Activated naive CD8-positive, alpha-beta T cell treated with anti-CD3 and anti-CD28 coated beads, Interleukin-2, amount 10 ng/mL, durations not matched to agents 7 days and 5 days (primary cell): ENCODE measurements at regions not wholly inside any gene's neighbourhood (a gene's known extent, or its start where the extent isn't known, plus 50 kb on each side); places are given as distances from the start of the nearest gene placed in this dataset.
"Not testable (repeated sequence)": the region's sequence is repeated elsewhere in the genome, so short reads cannot be mapped to it uniquely, and the experiment has no call there.

Experiments used
- ATAC-seq: fragments of 150-1000 bp; cut with Tn5 transposase; one replicate; pipeline ENCODE4 v1.10.0; 2021; ENCODE audit warnings: low read depth, moderate library complexity
- POLR2A ChIA-PET: fragments of 350-600 bp; sonication (Branson Sonifier 250); formaldehyde crosslinking; loops from one replicate; lab custom pipeline; 2021; ENCODE audit warnings: antibody characterized with exemption; lab: Charles Lee
- DNase-seq: peaks from one replicate; pipeline ENCODE4 v3.0.0; 2021
- H3K27ac Mint-ChIP-seq: one replicate; pipeline ENCODE4 v1.8.0; 2022; ENCODE audit warnings: mild to moderate bottlenecking, mixed read lengths
- H3K27me3 Mint-ChIP-seq: one replicate; pipeline ENCODE4 v1.8.0; 2022; ENCODE audit warnings: mild to moderate bottlenecking, moderate library complexity, mixed read lengths
- H3K36me3 Mint-ChIP-seq: one replicate; pipeline ENCODE4 v1.8.0; 2021; ENCODE audit warnings: mild to moderate bottlenecking, mixed read lengths
- H3K4me1 Mint-ChIP-seq: one replicate; pipeline ENCODE4 v1.8.0; 2021; ENCODE audit warnings: mixed read lengths
- H3K4me3 Mint-ChIP-seq: one replicate; pipeline ENCODE4 v1.8.0; 2022; ENCODE audit warnings: mild to moderate bottlenecking, moderate library complexity, mixed read lengths
- H3K9me3 Mint-ChIP-seq: one replicate; pipeline ENCODE4 v1.8.0; 2021; ENCODE audit warnings: mixed read lengths

DNA sequence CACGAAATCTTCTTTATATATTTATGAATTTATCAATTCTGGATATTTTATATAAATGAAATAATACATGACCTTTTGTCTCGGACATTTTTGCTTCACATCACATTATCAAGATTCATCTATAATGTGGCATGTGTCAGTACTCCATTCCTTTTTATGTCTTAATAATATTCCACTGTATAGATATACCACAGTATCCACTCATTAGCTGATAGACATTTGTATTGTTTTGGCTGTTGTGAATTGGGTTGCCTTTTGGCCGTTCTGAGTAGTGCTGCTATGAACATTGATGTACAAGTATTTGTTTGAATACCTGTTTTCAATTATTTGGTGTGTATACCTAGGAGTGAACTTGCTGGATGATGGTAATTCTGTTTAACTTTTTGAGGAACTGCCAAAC is 323.8 kb upstream of the CA10 start:
- no peak for DNase-seq
- Mint-ChIP-seq H3K4me1 (no peaks in the 10 kb centered on the region), H3K9me3 (peaks cover 7% of the 10 kb centered on the region), H3K36me3 (no peaks in the 10 kb centered on the region), H3K27me3 (no peaks in the 10 kb centered on the region), H3K4me3 (no peak overlapping the region), H3K27ac (no peak overlapping the region)
- POLR2A ChIA-PET: no interaction called here
- no peak for ATAC-seq

DNA sequence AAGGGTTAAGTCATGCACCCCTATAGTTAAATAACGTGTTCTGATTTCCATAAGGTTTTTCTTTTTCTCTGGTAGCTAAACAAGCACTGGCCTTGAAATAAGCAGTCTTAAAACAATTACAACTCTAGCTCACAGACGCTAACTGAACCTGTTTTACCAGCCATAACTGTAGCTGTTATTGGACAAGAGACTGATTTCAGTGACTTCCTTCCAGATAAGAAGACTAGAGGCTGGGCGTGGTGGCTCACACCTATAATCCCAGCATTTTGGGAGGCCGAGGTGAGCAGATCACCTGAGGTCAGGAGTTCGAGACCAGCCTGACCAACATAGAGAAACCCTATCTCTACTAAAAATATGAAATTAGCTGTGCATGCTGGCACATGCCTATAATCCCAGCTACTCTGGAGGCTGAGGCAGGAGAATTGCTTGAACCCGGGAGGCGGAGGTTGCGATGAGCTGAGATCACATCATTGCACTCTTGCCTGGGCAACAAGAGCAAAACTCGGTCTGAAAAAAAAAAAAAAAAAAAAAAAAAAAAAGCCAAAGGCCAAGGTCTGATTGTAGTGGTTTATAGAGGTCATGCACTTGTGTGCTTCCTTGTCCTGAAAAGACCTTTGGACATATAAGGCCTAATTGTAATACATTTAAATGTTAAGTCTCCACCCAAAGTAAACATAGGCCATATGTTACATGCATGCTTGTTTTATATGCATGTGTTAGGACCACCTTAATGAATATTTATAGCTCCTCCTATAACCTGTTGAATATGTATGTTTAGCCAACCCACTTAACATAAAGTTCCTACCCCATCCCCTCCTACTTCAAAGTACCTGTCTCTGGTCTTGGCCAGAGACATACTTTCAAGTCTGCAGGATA is 319.5 kb upstream of the CA10 start:
- Mint-ChIP-seq H3K4me1 (no peaks in the 10 kb centered on the region), H3K27ac (no peak overlapping the region)
- POLR2A ChIA-PET: interaction anchor here (0.6 kb wide), 1 partner anchor 360 kb away, joined by 3 read pairs; no protein-coding TSS in a partner anchor

DNA sequence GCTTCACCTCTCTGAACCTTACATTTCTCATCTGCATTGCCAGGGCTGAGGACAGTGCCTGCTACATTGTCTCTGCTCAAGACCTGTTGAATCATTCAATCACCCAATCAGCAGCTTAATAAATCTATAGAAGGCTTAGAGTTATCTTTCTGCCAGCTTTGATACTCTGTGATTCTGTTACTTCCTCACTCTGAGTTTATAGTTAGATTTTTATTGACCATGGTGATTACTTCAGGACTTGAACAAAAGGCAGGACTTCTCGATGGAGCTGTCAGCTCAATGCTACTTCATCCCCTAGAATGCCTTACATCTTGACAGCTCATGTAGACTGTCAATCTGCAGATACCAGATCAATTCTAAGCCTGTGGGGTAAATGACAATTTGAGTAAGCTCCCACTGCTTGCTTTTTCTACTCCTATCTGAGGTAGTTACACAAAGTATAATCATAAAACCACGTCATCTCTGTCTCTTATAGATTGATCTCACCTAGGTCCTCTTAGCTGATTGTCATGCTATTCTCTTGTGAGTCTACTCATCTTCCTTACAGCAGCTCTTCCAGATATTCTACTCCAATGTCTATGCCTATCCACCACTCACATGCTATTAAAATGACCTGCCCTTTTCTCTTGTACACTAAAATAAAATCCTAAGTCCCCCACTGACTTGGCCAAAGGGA is 318.3 kb upstream of the CA10 start:
- H3K4me3 Mint-ChIP-seq: no peak overlapping the region
- H3K36me3 Mint-ChIP-seq: no peaks in the 10 kb centered on the region
- no peaks in the 10 kb centered on the region for H3K27me3 Mint-ChIP-seq
- H3K4me1 Mint-ChIP-seq: no peaks in the 10 kb centered on the region
- no peak overlapping the region for H3K27ac Mint-ChIP-seq
- ATAC-seq (no peak), DNase-seq (no peak)
- POLR2A ChIA-PET: no interaction called here
- H3K9me3 Mint-ChIP-seq: peaks cover 3% of the 10 kb centered on the region

More for the DNA sequence above, 319.5 kb upstream of the CA10 start:
- ATAC-seq (no peak), DNase-seq (no peak)
- no peaks in the 10 kb centered on the region for H3K27me3 Mint-ChIP-seq
- H3K4me3 Mint-ChIP-seq: no peak overlapping the region
- H3K9me3 Mint-ChIP-seq: peaks cover 3% of the 10 kb centered on the region
- no peaks in the 10 kb centered on the region for H3K36me3 Mint-ChIP-seq

DNA sequence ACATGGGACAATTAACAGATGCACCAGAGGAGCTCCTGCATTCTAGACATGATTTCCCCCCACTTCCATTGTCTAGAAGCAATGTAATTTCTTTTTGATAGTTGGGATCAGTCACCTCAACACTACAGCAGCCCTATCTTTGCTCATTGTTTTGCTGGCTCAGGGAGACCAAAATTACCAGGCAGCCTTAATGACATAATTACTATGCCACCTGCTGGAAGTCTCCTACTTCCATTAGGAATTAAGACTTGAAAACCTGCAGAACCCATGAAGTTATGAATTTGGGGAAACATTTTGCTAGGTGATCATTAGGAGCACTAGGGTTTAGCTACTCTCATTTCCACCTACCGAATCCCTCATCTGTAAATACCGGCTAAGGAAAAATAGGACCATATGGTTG is 312.0 kb upstream of the CA10 start:
- POLR2A ChIA-PET: no interaction called here
- H3K27me3 Mint-ChIP-seq: no peaks in the 10 kb centered on the region
- H3K9me3 Mint-ChIP-seq: no peaks in the 10 kb centered on the region
- H3K27ac Mint-ChIP-seq: no peak overlapping the region
- no peak overlapping the region for H3K4me3 Mint-ChIP-seq
- no peaks in the 10 kb centered on the region for H3K36me3 Mint-ChIP-seq
- H3K4me1 Mint-ChIP-seq: no peaks in the 10 kb centered on the region
- ATAC-seq (no peak), DNase-seq (no peak)

DNA sequence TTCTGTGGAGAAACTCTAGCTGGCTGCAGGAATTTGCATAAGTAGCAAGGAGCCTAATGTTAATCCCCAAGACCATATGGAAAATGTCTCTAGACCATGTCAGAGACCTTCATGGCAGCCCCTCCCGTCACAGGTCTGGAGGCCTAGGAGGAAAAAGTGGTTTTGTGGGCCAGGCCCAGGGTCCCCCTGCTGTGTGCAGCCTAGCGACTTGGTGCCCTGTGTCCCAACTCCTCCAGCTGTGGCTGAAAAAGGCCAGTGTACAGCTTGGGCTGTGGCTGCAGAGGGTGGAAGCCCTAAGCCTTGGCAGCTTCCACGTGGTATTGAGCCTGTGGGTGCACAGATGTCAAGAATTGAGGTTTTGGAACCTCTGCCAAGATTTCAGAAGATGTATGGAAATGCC is 306.9 kb upstream of the CA10 start:
- Mint-ChIP-seq H3K9me3 (peaks cover 4% of the 10 kb centered on the region), H3K27me3 (no peaks in the 10 kb centered on the region), H3K4me1 (no peaks in the 10 kb centered on the region), H3K4me3 (no peak overlapping the region), H3K36me3 (no peaks in the 10 kb centered on the region), H3K27ac (no peak overlapping the region)
- POLR2A ChIA-PET: no interaction called here
- ATAC-seq (no peak), DNase-seq (no peak)

DNA sequence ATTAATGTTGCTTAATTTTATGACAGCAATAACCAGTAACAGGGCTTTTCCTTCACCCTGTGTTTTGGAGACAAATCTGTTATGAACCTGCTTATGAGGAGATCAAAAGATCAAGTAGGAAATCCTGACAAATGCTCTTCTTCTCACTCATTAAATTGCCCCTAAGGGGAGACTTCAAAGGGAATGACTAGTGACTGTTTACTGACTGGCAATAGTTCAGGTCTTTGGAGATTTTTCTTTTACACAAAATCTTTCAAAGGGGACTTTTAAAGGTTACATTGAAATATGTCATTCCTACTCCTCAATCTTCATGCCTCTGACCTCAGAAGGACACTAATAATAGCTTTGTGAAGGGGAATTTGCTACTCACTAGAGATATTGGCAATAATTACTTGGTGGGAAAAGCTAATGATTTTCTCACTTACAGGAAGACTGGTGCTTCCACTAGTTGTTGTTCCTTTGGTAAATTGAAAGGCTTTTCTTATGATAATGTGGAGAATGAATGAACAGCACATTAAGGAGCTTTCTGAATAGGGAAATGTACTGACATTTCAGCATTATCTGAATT is 292.9 kb upstream of the CA10 start:
- H3K27ac Mint-ChIP-seq: no peak overlapping the region
- no peaks in the 10 kb centered on the region for H3K4me1 Mint-ChIP-seq
- peaks cover 4% of the 10 kb centered on the region for H3K9me3 Mint-ChIP-seq
- H3K4me3 Mint-ChIP-seq: no peak overlapping the region
- DNase-seq (no peak), ATAC-seq (no peak)
- H3K27me3 Mint-ChIP-seq: no peaks in the 10 kb centered on the region
- no peaks in the 10 kb centered on the region for H3K36me3 Mint-ChIP-seq
- POLR2A ChIA-PET: no interaction called here

DNA sequence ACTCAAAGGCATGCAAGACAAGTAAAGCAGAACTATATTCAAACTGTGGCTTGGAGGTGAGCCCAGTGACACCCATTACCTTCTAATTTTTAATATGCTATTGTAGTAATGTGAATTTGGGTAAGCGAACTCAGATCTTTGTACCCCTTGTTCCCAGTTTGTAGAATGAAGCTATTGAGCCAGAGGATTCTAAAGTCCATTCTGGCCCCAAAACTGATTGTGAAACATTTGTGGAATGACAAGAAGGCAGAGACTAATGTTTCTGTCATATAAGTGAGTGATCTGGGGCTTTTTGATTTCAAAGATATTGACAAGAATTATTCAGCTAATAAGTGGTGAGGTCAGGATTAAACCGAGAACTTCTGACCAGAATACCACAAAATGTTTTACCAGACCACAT is 283.8 kb upstream of the CA10 start:
- no peak overlapping the region for H3K4me3 Mint-ChIP-seq
- no peak overlapping the region for H3K27ac Mint-ChIP-seq
- H3K9me3 Mint-ChIP-seq: peaks cover 9% of the 10 kb centered on the region
- no peaks in the 10 kb centered on the region for H3K27me3 Mint-ChIP-seq
- ATAC-seq (no peak), DNase-seq (no peak)
- no peaks in the 10 kb centered on the region for H3K4me1 Mint-ChIP-seq
- POLR2A ChIA-PET: no interaction called here
- H3K36me3 Mint-ChIP-seq: no peaks in the 10 kb centered on the region

DNA sequence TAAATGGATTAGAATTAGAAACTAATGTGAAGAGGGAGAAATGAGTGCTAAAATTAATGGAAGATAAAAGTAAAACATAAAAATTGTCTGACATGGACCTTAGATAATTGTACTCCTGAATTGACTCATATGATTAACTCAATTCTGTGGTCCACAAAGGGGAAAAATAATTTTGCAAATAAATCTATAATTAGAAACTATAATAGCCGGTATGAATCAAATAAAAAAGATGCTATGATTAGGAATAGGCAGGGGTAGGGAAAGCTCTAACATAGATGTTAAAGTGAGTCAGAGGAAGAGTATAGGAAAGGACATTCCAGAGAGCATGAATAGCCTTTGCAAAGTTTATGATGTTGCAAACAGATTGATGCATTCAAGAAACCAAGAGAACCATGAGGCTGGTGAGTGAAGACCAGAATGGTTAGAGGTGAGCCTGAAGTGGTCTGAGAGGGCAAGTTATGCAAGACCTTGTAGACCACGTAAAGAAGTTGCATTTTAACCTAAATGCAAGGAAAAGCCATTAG is 262.1 kb upstream of the CA10 start:
- Mint-ChIP-seq H3K4me3 (no peak overlapping the region), H3K27ac (no peak overlapping the region), H3K36me3 (no peaks in the 10 kb centered on the region), H3K9me3 (peaks cover 4% of the 10 kb centered on the region), H3K4me1 (no peaks in the 10 kb centered on the region), H3K27me3 (no peaks in the 10 kb centered on the region)
- POLR2A ChIA-PET: no interaction called here
- DNase-seq (no peak), ATAC-seq (no peak)

DNA sequence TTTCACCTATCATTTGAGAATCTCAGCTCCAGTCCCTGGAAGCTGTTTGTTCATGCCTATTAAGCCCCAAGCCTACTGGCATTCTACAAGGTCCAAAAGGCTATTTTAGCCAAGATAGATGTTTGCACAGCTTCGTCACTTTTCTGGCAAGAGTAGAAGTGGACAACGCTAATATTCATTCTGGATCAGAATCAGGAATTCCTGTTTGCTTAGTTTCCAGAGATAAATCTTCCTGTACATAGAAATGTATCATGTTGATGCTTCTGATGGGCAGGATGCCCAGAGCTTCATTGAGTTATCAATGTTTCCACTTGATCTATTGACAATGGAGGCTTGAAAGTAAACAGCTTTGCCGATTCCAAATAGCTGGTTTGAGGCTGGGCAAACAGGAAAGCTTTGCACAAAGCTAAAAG is 260.7 kb upstream of the CA10 start:
- no peak overlapping the region for H3K4me3 Mint-ChIP-seq
- POLR2A ChIA-PET: no interaction called here
- no peak overlapping the region for H3K27ac Mint-ChIP-seq
- ATAC-seq: no peak
- H3K9me3 Mint-ChIP-seq: peaks cover 2% of the 10 kb centered on the region
- H3K27me3 Mint-ChIP-seq: no peaks in the 10 kb centered on the region
- no peaks in the 10 kb centered on the region for H3K36me3 Mint-ChIP-seq
- no peaks in the 10 kb centered on the region for H3K4me1 Mint-ChIP-seq
- DNase-seq: no peak

DNA sequence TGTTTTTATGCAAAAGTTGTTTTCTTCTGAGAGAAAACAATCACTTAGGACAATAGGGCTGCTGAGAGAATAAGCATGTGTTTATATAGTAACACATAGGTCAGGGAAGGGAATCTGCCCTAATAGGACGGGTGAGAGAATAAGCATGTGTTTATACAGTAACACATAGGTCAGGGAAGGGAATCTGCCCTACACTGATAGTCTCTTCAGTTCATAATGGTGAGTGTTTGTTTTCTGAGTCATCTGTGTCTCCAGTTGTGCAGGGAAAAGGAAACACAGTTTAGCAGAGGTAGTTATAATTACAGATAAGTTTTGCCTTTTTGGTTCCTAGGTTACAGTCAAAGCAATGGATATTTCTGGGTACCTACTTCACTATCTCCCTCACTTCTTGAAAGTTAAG is 252.3 kb upstream of the CA10 start:
- Mint-ChIP-seq H3K36me3 (no peaks in the 10 kb centered on the region), H3K4me1 (no peaks in the 10 kb centered on the region), H3K27ac (no peak overlapping the region), H3K27me3 (no peaks in the 10 kb centered on the region), H3K4me3 (no peak overlapping the region), H3K9me3 (peaks cover 6% of the 10 kb centered on the region)
- POLR2A ChIA-PET: no interaction called here
- DNase-seq (no peak), ATAC-seq (no peak)

DNA sequence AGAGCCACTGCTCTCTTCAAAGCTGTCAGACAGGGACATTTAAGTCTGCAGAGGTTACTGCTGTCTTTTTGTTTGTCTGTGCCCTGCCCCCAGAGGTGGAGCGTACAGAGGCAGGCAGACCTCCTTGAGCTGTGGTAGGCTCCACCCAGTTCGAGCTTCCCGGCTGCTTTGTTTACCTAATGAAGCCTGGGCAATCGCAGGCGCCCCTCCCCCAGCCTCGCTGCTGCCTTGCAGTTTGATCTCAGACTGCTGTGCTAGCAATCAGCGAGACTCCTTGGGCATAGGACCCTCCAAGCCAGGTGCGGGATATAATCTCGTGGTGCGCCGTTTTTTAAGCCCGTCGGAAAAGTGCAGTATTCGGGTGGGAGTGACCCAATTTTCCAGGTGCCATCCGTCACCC is 250.7 kb upstream of the CA10 start:
- H3K4me1 Mint-ChIP-seq, H3K27ac Mint-ChIP-seq, H3K36me3 Mint-ChIP-seq, ATAC-seq, DNase-seq, H3K27me3 Mint-ChIP-seq, H3K9me3 Mint-ChIP-seq, POLR2A ChIA-PET, H3K4me3 Mint-ChIP-seq: not testable (repeated sequence)

DNA sequence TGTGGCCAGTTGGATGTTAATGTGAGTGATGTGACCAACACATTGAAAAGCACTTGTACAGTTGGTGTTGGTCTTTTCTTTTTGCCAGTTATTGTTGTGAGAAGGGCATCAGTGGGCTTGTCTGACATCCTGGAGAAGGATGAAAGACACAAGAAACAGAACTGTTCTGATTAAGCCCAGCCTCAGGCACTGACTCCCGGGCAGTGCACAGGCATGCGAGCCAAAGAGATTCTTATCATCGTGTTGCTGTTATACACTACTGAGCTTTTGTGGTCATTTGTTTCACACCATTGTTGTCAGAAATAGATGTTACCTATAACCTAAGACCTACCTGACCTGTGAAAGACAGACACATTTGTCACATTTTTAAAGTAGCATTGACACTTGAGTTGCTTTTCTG is 236.8 kb upstream of the CA10 start:
- POLR2A ChIA-PET: no interaction called here
- H3K27ac Mint-ChIP-seq: no peak overlapping the region
- DNase-seq: no peak

DNA sequence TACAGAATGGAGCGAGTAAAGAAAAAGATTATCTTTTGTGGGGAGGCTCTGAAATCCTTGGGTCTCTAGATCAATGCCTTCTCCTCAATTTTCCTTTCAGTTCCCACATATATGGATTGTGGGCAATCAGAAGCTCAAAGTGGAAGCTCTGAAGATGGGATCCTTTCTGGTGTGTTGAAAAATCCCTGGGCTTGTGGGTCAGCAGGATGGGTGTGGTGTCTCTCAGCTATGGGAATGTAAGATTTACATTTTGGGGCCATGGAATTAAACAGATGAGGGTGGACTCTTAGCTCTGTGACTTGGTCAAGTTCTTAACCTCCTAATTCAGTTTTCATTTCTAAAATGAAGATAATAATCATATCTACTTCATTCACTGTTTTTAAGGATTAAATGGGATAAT is 231.9 kb upstream of the CA10 start:
- Mint-ChIP-seq H3K27me3 (no peaks in the 10 kb centered on the region), H3K4me3 (no peak overlapping the region), H3K4me1 (no peaks in the 10 kb centered on the region), H3K27ac (no peak overlapping the region), H3K9me3 (peaks cover 7% of the 10 kb centered on the region), H3K36me3 (no peaks in the 10 kb centered on the region)
- ATAC-seq (no peak), DNase-seq (no peak)
- POLR2A ChIA-PET: no interaction called here

More for the DNA sequence above, 236.8 kb upstream of the CA10 start:
- Mint-ChIP-seq H3K4me1 (no peaks in the 10 kb centered on the region), H3K9me3 (peaks cover 4% of the 10 kb centered on the region), H3K4me3 (no peak overlapping the region), H3K36me3 (no peaks in the 10 kb centered on the region), H3K27me3 (no peaks in the 10 kb centered on the region)
- ATAC-seq: no peak

DNA sequence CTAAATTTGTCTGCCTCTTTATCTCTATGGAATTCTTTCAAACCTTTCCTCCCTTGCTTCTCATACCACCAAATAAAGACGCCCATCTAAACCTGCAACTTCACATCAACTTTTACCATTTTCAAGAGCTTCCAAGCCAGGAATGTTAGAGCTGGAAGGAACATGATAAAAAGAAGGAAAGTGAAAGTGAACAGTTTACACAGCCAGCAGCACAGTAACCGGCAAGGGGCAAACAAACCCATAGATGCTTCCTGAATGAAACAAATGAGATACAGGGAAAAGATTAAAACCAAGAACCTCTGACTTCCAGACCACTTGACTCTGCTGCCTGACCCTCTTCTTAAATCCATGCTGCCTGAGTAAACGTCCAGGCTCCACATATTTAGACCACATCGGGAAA is 231.1 kb upstream of the CA10 start:
- H3K4me3 Mint-ChIP-seq: no peak overlapping the region
- DNase-seq: no peak
- H3K27ac Mint-ChIP-seq: no peak overlapping the region
- no peaks in the 10 kb centered on the region for H3K4me1 Mint-ChIP-seq
- no peak for ATAC-seq
- peaks cover 7% of the 10 kb centered on the region for H3K9me3 Mint-ChIP-seq
- H3K27me3 Mint-ChIP-seq: no peaks in the 10 kb centered on the region
- POLR2A ChIA-PET: no interaction called here
- H3K36me3 Mint-ChIP-seq: no peaks in the 10 kb centered on the region
